ENCODE measurements at regions not wholly inside any gene's neighbourhood (a gene's known extent, or its start where the extent isn't known, plus 50 kb on each side); places are given as distances from the start of the nearest gene placed in this dataset.

- TF ChIP-seq POLR2A (IDR thresholded peaks at IDR 0.05) (no peak), CTCF (IDR thresholded peaks at IDR 0.05) (no peak)
Measured at GRCh38 chr10:124237282-124237961, 144.0 kb upstream of the CHST15 start.

Data from Peyer's patch (tissue), 4 donors.